MCF 10A (cell line): ENCODE measurements at regions not wholly inside any gene's neighbourhood (a gene's known extent, or its start where the extent isn't known, plus 50 kb on each side); places are given as distances from the start of the nearest gene placed in this dataset.

Source experiments
- BruUV-seq: library from RNA; stranded (reverse); fragments of 400-500 nt; replicated peaks from 2 replicates; lab custom pipeline; 2021; lab: Mats Ljungman, UMichigan
- CTCF ChIA-PET: fragments of 300-600 bp; sonication (Branson Sonifier 250); formaldehyde crosslinking; extraction: SDS; loops from one replicate; lab custom pipeline; 2021; ENCODE audit warnings: antibody characterized with exemption, inconsistent platforms; lab: Yijun Ruan, JAX
- POLR2A ChIA-PET: fragments of 300-600, 350-650 bp; sonication (Branson Sonifier 250); formaldehyde crosslinking; extraction: SDS; loops from one replicate; lab custom pipeline; 2020; ENCODE audit warnings: antibody characterized with exemption, inconsistent platforms; lab: Yijun Ruan, JAX
- DNase-seq: peaks from one replicate; pipeline ENCODE4 v3.0.0-alpha.2; 2018; ENCODE audit not compliant: unreplicated experiment
- H3K27ac Mint-ChIP-seq: one replicate; pipeline ENCODE4 v1.8.0; 2022; ENCODE audit warnings: mild to moderate bottlenecking, low read depth, mixed read lengths; ENCODE audit not compliant: unreplicated experiment
- H3K27me3 Mint-ChIP-seq: one replicate; pipeline ENCODE4 v1.8.0; 2022; ENCODE audit warnings: mixed read lengths; ENCODE audit not compliant: insufficient read depth, unreplicated experiment
- H3K36me3 Mint-ChIP-seq: one replicate; pipeline ENCODE4 v1.8.0; 2022; ENCODE audit warnings: mild to moderate bottlenecking, moderate library complexity, mixed read lengths; ENCODE audit not compliant: insufficient read depth, unreplicated experiment
- H3K4me1 Mint-ChIP-seq: one replicate; pipeline ENCODE4 v1.8.0; 2022; ENCODE audit warnings: mixed read lengths; ENCODE audit not compliant: insufficient read depth, unreplicated experiment
- H3K4me3 Mint-ChIP-seq: one replicate; pipeline ENCODE4 v1.8.0; 2022; ENCODE audit warnings: mild to moderate bottlenecking, moderate library complexity, mixed read lengths; ENCODE audit not compliant: unreplicated experiment
- H3K9me3 Mint-ChIP-seq: one replicate; pipeline ENCODE4 v1.8.0; 2022; ENCODE audit warnings: mixed read lengths; ENCODE audit not compliant: unreplicated experiment
- intact Hi-C: fragments of 100-400 bp; cut with micrococcal nuclease; formaldehyde crosslinking; loops from 2 replicates; pipeline ENCODE4 v1.14.1; 2022
- TF ChIP-seq, protein P1 (sequence below): fragments of 200-600 bp; IDR thresholded peaks from one replicate; pipeline ENCODE4 v1.8.0; 2022; ENCODE audit warnings: antibody characterized with exemption, mild to moderate bottlenecking; ENCODE audit not compliant: unreplicated experiment

DNA sequence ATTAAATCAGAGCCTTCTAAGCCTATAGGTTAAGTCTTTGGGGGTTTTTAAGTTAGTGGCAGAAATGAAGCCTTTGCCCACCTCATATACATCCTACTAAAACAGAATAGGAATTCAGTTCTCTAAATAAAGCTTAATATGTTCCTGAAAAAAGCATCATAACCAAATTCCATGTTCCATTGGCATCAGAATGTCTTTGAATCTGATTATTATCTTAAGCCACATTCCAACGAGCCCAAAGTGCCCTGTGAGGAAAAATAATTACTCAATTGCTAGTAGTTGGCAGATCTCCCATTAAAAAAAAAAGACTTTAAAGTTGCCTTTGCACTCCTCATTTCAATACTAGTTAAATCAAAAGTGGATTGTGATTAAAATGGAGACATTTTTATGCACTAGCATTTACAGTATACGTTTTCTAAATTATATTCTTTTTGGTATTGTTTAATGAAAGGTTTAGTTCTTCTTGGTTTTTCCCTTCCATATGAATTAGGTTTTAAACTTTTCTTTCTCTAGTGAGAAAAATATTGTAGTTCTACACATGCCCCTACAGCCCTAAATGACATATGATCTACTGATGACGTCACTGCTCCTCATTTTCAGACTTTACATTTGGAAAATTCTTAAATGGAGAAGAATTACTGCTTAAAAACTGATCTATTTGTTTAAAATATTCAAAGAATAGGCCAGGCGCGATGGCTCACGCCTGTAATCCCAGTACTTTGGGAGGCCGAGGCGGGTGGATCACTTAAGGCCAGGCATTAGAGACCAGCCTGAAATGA lies 54.3 kb upstream of the CABCOCO1 start:
- ChIA-PET CTCF (interaction anchor here (0.6 to 1.2 kb wide), 3 partner anchors 11 to 35 kb away, joined by 3 read pairs; no protein-coding TSS in a partner anchor), POLR2A (interaction anchor here (1.0 to 3.3 kb wide), 9 partner anchors 17 to 269 kb away, joined by 3 to 19 read pairs (median 4); no protein-coding TSS in a partner anchor)
- BruUV-seq = no TSS peak
- Mint-ChIP-seq H3K27me3 (no peaks in the 10 kb centered on the region), H3K4me3 (no peak overlapping the region), H3K36me3 (no peaks in the 10 kb centered on the region), H3K27ac (no peak overlapping the region), H3K9me3 (no peaks in the 10 kb centered on the region), H3K4me1 (peaks cover 28% of the 10 kb centered on the region)
- peak; percentile 52 for DNase-seq
- TF ChIP-seq, protein P1, sequence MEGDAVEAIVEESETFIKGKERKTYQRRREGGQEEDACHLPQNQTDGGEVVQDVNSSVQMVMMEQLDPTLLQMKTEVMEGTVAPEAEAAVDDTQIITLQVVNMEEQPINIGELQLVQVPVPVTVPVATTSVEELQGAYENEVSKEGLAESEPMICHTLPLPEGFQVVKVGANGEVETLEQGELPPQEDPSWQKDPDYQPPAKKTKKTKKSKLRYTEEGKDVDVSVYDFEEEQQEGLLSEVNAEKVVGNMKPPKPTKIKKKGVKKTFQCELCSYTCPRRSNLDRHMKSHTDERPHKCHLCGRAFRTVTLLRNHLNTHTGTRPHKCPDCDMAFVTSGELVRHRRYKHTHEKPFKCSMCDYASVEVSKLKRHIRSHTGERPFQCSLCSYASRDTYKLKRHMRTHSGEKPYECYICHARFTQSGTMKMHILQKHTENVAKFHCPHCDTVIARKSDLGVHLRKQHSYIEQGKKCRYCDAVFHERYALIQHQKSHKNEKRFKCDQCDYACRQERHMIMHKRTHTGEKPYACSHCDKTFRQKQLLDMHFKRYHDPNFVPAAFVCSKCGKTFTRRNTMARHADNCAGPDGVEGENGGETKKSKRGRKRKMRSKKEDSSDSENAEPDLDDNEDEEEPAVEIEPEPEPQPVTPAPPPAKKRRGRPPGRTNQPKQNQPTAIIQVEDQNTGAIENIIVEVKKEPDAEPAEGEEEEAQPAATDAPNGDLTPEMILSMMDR = no peak
- intact Hi-C loops = no loop called here

DNA sequence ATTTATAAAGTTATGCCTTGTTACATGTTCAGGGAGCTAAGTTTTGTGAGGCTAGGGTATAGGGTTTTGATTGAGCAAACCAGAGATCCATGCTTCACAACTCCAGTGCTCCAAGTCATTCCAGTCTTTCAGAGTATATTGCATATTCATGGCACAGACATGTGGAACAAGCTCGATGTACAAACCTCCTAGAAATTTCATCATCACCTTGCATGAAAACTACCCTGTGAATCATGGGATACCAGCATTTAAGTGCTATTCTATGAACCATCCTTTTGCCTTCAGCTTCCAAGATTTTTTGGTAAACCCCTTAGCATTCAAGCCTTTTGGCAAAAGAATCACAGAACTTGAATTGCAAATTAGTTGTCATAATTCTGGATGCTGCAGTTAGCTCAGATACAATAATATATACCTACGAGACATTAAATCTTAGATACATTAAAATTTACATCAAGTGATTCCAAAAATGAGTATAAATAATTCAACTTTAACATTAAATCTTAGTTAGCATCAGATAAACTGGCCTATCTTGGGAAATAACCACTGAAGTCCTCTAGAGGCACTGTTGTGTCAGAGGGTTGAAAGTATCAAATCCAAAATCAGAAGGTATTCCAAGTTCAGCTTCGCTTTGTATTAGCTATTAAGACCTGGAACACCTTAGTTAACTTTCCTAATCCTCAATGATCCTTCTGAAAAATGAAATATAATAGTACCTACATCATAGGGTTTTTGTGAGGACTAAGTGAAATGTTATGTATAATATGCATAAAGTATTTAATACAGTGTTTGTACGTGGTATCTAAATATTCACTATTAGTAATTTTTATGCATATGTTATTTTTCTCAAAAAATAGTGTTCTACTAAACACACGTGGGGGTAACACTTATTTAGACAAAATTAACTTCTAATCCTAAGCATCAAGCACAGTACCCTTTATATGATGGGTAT lies 55.5 kb upstream of the CABCOCO1 start:
- POLR2A ChIA-PET = interaction anchor here (1.0 to 2.6 kb wide), 9 partner anchors 18 to 126 kb away, joined by 3 to 16 read pairs (median 4); no protein-coding TSS in a partner anchor
- Mint-ChIP-seq H3K4me3 (no peak overlapping the region), H3K27ac (no peak overlapping the region), H3K9me3 (no peaks in the 10 kb centered on the region), H3K4me1 (peaks cover 23% of the 10 kb centered on the region), H3K27me3 (no peaks in the 10 kb centered on the region), H3K36me3 (no peaks in the 10 kb centered on the region)
- intact Hi-C loops = loop anchor here (2.0 kb wide), 1 partner anchor 124 kb away; no protein-coding TSS in a partner anchor
- peak; percentile 36 for DNase-seq
- no TSS peak for BruUV-seq
- TF ChIP-seq, protein P1 = peak; percentile 39
- CTCF ChIA-PET = interaction anchor here (0.6 to 1.5 kb wide), 13 partner anchors 10 to 424 kb away, joined by 3 to 6 read pairs (median 3); no protein-coding TSS in a partner anchor

DNA sequence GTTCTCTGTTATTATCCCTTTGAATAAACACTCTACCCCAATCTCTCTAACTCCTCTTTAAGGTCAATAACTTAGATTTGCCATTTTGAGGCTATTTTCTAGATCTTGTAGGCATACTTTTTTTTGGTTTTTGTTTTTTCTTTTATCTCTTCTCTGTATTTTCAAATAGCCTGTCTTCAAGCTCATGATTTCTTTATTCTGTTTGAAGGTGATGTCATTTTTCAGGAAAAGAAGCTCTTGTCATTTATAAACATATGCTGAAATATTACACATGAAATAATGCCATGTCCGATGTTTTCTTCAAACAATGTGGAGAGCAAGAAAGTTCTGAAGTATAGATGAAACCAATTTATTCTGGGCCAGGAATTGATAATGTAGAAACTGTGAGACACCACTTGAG lies 57.5 kb upstream of the CABCOCO1 start:
- POLR2A ChIA-PET = no interaction called here
- peaks cover 8% of the 10 kb centered on the region for H3K4me1 Mint-ChIP-seq
- CTCF ChIA-PET = interaction anchor here (0.6 kb wide), 1 partner anchor 640 kb away, joined by 3 read pairs; no protein-coding TSS in a partner anchor
- no peak overlapping the region for H3K27ac Mint-ChIP-seq
- no peak overlapping the region for H3K4me3 Mint-ChIP-seq
- intact Hi-C loops = no loop called here
- no peaks in the 10 kb centered on the region for H3K9me3 Mint-ChIP-seq
- no peak for DNase-seq
- H3K27me3 Mint-ChIP-seq = no peaks in the 10 kb centered on the region
- no TSS peak for BruUV-seq
- TF ChIP-seq, protein P1 = no peak
- no peaks in the 10 kb centered on the region for H3K36me3 Mint-ChIP-seq
